ENCODE measurements at regions not wholly inside any gene's neighbourhood (a gene's known extent, or its start where the extent isn't known, plus 50 kb on each side); places are given as distances from the start of the nearest gene placed in this dataset.

DNA sequence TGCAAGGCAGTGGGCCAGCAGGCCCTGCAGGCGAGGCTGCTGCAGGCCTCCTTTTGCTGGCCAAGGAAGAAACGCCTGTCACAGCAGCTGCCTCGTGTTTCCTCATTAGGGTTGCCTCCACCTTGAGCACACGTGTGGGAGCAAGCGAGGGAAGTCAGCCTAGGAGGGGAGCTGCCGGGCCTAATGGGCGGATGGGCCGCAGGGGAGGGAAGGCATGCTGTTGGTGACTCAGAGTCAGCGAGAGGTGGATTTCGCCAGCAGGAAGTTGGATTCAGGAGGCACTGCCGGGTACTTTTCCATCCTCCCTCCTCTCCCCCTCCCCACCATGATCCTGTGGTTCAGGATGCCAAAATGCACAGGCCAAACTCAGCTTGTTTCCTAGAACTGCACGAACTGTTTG is 498.7 kb downstream of the METTL15 start:
- DNase-seq (ENCODE audit: low spot score): peak; percentile 5

- DNase-seq (ENCODE audit: low spot score): no peak
Measured at GRCh38 chr11:28599656-28600055, 491.5 kb downstream of the METTL15 start.

DNA sequence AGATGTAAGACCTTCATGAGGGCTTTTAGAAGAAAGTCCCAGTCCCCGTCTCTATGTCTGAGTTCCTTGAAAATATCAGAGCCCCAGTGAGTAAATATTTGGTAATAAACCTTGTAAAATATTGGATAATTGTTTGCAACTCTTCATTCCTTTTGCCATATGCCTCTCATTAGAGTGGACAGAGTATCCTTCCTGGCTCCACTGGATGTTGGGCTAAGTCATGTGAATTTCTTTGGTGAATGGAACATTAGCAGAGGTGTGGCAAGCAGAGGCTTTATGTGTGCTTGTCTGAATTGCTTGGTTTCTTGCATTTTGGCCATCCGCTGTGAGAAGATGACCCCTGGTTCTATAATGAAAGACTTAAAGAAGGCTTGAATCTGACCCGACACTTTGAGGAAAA is 490.3 kb downstream of the METTL15 start:
- no peak for DNase-seq (ENCODE audit: low spot score)

DNA sequence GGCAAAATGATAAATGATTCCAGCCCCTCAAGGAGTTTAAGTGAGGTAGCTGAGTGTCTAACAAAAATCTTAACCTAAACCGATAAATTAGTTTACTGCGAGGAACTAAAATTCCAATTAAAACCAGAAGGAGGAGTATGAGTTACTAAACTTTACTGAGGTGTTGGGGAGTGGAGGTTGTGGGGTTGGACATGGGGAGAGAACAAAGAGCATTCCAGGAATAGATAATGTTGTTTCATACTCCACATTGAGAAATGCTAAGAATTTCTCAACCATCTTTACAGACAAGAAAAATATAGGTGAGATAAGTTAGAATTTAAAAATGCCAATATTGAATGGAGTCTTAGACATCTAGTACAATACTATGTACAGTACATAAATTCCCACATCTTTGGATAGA is 488.6 kb downstream of the METTL15 start:
- no peak for DNase-seq (ENCODE audit: low spot score)

DNA sequence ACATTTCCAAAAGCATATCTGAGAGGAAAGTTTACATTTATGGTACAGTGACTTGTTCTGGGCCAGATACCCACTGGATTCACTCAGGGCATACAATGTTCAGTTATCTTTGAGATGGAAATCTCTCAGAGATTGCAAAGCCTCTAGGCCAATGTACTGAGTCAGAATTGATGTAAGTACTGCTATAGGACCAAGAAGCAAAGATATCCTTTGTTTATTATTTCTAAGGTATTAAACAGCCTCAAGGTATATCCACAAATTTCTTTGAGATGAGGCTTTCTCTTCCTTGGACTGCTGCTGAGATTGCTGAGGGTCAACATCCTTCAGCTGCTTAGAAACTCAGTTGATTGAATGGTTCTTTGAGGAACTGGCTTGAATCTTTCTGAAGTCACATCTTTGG is 484.0 kb downstream of the METTL15 start:
- no peak for DNase-seq (ENCODE audit: low spot score)

- DNase-seq (ENCODE audit: low spot score): no peak
Measured at GRCh38 chr11:28584992-28585391, 476.8 kb downstream of the METTL15 start.

DNA sequence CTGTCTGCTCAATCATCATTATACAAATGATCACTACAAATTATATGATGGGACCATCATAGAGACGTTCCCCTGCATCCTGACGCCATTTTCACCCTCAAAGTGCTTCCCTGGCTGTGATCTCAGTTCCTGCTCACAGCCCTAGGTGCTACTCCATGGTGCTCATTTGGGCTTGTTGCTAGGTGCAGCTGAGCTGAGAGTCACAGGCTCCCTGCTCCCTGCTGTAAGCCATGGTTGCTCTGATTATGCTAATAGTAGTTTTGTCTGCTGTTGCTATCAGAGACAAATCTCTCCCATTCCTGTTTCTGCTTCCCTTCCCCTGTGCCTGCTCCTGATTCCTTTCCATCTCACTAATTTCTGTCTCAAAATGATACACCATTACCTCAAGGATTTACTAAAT is 474.3 kb downstream of the METTL15 start:
- DNase-seq (ENCODE audit: low spot score): no peak

DNA sequence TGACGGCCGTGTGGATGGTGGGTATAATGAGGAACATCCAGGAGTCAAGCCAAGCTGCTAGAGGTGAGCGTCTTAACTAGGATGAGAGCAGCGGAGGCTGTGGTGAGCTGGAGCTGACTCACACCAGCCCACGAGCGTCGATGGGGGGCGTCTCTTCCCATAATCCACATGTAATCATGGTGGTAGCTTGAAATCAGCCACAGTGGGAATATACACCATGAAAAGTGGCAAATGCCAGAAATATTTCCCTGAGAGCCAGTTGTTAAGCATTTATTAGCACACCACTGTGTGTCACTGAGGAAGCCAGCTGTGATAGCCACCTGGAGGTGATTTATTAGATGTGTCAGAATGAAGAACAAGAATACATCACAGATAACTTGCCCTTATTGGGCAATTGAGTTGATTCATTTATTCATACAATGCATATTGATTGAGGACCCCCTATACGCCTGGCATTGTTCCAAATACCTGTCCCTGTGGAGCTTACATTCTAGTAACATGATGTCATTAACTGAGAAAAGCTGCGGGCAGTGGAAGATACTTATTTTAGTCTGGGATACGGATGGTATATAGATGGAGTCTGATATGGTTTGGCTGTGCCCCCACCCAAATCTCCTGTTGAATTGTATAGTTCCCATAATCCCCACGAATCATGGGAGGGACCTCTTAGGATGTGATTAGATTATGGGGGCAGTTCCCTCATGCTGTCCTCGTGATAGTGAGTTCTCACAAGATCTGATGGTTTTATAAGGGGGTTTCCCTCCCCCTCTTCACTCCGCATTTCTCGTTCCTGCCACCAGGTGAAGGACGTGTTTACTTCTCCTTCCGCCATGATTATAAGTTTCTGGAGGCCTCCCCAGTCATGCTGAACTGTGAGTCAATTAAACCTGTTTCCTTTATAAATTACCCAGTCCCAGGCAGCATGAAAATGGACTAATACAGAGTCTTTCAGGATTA is 473.4 kb downstream of the METTL15 start:
- DNase-seq (ENCODE audit: low spot score): no peak

DNA sequence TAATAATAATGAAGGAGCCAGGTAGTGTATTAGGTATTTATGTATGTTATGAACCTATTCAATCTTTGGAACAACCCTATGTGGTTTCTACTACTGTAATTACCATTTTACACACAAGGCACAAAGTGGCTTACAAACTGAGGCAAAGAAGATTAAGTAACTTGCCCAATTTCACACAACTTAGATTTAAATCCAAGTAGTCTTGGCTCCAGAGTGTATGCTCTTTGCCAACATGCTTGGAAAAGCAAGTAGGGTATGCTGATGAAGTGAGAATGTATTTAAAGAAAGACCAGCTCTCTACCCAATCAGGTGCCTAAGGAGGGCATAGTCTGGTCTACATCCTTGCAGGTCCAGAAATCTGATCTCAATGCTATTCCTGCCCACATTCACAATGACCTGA is 463.2 kb downstream of the METTL15 start:
- DNase-seq (ENCODE audit: low spot score): no peak

GRCh38 chr11:28569106-28569505 is 460.9 kb downstream of the METTL15 start:
- no peak for DNase-seq (ENCODE audit: low spot score)

- no peak for DNase-seq (ENCODE audit: low spot score)
Measured at GRCh38 chr11:28566339-28567089, 458.3 kb downstream of the METTL15 start.

- DNase-seq (ENCODE audit: low spot score): no peak
Measured at GRCh38 chr11:28559492-28559891, 451.3 kb downstream of the METTL15 start.

- DNase-seq (ENCODE audit: low spot score): no peak
Measured at GRCh38 chr11:28547321-28547741, 439.1 kb downstream of the METTL15 start.

GRCh38 chr11:28545536-28545935 is 437.3 kb downstream of the METTL15 start:
- no peak for DNase-seq (ENCODE audit: low spot score)

- DNase-seq (ENCODE audit: low spot score): no peak
Measured at GRCh38 chr11:28542561-28542960, 434.4 kb downstream of the METTL15 start.

DNA sequence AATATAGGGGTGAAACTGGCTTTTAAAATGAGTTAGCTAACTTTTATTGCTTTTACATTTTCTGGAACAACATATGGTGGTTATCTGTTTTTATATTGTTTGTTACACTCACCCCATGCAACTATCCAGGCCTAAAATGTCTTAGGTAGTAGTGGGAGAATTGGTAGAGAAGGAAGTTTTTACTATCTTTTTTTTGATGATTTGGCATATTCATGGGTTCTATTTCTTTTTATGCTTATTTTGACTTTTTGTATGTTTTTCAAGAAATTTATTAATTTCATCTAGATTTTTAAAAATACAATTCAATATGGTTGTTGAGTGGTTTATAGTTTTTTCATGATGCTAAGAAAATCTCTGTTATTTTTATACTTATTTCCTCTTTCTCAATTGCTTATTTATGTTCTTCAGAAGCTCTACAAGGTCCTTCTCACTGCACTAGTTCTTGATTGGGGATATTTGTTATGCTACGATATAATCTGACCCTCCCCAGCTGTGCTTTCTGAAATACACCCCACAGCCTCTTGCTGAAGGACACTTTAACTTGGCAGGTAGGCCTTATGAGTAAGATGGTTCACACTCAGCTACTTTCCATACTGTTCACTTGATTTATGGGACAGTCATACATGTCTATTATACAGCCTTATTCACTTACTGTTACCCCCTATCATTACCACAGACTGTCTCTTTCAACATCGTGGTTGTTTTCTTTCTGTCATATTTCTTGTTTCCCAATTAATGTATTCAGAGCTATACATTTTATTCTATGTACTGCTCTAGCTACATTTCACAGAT is 431.2 kb downstream of the METTL15 start:
- DNase-seq (ENCODE audit: low spot score): no peak

DNA sequence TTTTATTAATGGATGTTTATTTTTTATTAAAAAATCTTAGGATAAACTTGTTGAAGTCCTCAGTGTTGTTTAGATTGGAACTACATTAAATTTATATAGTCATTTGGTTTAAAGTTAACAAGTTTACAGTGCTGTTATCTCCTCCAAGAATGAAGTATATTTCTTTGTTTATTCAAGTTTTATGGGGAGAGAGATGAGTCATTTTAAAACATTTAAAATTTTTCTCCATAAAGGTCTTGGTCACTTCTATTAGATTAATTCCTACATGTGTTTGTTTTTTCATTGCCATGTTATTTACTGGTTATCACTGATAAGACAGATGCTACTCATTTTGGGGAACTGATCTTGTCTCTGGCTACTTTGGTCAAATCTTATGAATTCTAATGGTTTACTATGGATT is 429.6 kb downstream of the METTL15 start:
- no peak for DNase-seq (ENCODE audit: low spot score)

DNA sequence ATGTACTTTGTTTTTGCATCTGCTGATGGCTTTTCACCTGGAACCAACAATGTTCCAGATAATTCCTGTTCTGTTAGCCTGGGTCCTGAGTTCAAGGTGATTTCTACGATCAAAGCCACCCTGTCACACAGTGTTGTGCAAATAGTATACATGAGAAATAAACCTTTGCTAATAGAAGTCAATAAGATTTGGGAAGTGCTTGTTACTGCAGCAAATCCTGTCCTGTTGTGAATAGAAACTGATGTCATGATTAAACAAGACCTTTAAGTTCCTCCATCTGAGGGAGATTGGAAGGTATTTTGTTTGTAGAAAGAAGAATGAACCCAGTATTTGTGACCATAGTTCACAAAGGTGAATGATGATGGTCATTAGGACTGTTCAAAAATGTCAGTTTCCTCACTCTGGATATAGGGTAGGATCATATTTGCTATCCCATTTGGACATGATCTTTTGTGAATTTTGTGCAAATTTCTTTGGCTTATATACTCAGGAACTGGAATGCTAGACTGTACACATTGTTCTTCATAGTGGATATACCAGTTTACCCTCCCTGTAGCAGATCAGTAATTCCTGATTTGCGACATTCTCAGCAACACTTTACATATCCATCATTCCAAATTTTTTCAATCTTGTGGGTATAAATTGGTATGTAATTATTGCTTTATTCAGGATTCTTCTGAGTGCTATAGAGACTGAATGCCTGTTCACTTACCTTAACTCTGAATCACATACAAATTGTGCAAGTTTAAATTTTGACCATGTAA is 428.5 kb downstream of the METTL15 start:
- DNase-seq (ENCODE audit: low spot score): no peak

DNA sequence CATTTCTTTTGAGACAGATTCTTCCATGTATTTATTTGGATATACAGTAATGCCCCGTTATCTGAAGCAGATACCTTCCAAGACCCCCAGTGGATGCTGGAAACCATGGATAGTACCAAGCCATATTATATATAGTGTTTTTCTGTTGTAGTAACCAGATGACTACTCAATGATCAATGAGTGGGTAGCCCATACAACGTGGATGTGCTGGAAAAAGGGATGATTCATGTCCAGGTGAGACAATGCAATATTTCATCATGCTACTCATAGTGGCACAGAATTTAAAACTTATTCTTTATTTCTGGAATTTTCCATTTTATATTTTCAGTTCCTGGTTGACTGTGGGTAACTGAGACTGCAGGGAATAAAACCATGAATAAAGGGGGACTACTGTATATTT is 427.5 kb downstream of the METTL15 start:
- no peak for DNase-seq (ENCODE audit: low spot score)

DNA sequence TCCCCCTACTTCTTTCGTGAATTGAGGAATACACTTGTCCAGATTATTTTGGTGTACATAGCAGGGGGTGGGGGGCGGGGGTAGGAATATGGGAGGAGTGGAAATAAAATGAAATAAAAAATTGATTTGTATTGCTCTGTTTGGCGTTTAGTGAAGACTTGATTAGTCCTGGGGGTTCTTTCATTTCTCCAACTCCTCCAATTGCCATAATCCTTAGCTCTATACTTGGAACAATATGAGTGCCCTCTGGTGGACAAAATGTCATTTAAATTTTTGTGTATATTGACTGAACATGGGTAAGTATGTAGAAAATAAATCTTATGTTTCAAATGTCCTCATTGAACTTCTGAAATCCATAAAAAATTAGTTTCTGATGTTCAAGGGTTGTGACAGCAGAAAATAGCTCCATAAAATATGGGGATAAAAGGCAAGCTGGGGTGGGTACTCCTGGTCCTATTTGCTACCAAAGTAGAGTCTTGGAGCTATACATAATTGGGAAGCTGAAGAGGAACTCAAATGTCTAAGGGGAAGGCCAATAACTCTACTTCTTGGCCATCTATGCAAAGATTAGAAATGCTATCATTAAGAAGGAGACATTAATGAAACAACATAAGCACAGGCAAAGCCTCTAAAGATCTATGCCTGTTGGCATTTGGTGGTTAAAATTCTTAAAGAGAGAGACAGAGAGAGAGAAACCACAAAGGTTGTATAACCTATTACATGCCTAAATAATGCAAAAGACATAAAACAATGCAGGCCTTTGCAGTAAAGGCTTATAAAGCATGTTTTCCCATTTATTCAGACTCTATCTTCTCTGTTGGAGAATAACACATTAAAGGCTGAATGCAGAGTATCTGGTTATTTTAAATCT is 421.6 kb downstream of the METTL15 start:
- peak; percentile 58 for DNase-seq (ENCODE audit: low spot score)

DNA sequence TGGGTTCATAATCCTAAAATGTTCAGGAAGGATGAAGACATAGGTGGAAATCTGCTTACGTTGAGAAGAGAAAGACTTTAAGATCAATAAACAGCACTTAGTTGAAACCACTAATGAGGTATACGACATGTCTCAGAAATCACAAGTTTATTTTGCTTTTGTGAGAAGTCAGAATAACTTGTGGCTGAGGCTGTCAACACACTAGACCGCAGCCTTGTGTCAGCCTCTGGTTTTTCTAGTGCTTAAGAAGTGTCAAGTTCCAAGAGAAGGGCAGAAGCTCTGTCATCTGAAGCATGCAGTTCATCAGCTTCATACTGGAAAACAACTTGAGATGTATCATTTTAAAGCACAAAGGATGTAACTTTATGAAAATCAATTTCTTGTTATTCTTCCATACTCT is 420.9 kb downstream of the METTL15 start:
- DNase-seq (ENCODE audit: low spot score): no peak

Data from HuH-7 (cell line).